ENCODE measurements at regions not wholly inside any gene's neighbourhood (a gene's known extent, or its start where the extent isn't known, plus 50 kb on each side); places are given as distances from the start of the nearest gene placed in this dataset.
A peak's percentile ranks its signal among the peaks of the same experiment; 100 is the strongest.

DNA sequence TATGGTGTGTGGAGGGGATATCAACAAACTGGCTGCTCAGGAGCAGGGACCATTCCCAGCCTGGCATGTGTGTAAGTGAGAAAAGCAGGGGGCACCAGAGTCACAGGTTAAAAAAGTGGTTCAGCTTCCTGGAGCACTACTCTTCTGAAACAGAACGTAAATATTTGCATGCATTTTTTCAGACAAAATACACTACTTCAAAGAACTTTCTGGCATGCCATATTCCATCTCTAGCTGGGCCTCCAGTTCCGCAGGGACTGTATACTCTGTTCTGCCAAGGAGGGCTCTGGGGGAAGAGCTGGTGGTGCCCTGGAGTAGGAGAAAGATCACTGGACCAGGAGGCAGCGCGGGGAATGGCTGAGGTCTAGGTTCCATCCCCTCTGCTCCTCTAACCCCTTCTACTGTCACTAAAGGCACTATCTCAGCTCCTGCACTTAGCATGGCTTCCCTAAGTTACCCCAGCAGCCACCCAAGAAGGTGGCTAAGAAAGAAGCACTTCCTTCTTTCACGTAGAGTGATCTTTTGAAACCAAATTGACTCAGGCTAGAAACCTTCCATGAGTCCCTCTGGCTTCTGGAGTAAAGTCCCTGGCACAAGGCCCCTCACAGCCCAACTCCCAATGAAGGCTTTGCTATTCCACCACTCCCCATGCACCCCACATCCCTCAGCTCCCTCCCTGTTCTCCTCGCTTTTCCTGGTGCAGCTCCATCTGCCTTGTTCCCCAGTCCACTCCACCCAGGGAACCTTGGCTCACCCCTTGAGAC is 57.6 kb upstream of the CABLES1 start:
- Histone ChIP-seq H3K9ac (ENCODE audit: control insufficient read depth, extremely low read depth, insufficient read depth, low read length) (no peak overlapping the region), H2AFZ (ENCODE audit: control insufficient read depth, low read length) (no peak overlapping the region), H3K4me3 (ENCODE audit: control insufficient read depth in 2 of 3, extremely low read depth in 1 of 3, insufficient read depth in 2 of 3, low read depth in 1 of 3, low read length in 3 of 3) (no peak overlapping the region), H3K27me3 (ENCODE audit: control insufficient read depth, extremely low read depth, insufficient read depth, low read length) (no peaks in the 10 kb centered on the region), H3K79me2 (ENCODE audit: control insufficient read depth, insufficient read depth, low read length) (no peaks in the 10 kb centered on the region), H4K20me1 (ENCODE audit: control insufficient read depth, extremely low read depth, insufficient read depth, low read length) (no peaks in the 10 kb centered on the region), H3K9me1 (ENCODE audit: control insufficient read depth, extremely low read depth, insufficient read depth, low read length) (no peaks in the 10 kb centered on the region), H3K4me1 (ENCODE audit: control insufficient read depth, extremely low read depth, insufficient read depth, low read length) (no peaks in the 10 kb centered on the region), H3K27ac (ENCODE audit: control insufficient read depth, insufficient read depth, low read length) (no peak overlapping the region), H3K9me3 (ENCODE audit: control insufficient read depth, low read depth, low read length) (no peaks in the 10 kb centered on the region), H3K4me2 (ENCODE audit: control insufficient read depth, extremely low read depth, insufficient read depth, low read depth, low read length) (no peak overlapping the region), H3K36me3 (ENCODE audit: control insufficient read depth in 2 of 2, extremely low read depth in 1 of 2, insufficient read depth in 2 of 2, low read length in 2 of 2) (no peaks in the 10 kb centered on the region)
- FAIRE-seq (no peak), DNase-seq (ENCODE audit: low read depth, low spot score) (no peak)
- dilution Hi-C loops (cut with MboI; ENCODE audit: extremely low pct_ligation_motif_present, low sequenced_read_pairs): no loop called here
- TF ChIP-seq, protein P1, sequence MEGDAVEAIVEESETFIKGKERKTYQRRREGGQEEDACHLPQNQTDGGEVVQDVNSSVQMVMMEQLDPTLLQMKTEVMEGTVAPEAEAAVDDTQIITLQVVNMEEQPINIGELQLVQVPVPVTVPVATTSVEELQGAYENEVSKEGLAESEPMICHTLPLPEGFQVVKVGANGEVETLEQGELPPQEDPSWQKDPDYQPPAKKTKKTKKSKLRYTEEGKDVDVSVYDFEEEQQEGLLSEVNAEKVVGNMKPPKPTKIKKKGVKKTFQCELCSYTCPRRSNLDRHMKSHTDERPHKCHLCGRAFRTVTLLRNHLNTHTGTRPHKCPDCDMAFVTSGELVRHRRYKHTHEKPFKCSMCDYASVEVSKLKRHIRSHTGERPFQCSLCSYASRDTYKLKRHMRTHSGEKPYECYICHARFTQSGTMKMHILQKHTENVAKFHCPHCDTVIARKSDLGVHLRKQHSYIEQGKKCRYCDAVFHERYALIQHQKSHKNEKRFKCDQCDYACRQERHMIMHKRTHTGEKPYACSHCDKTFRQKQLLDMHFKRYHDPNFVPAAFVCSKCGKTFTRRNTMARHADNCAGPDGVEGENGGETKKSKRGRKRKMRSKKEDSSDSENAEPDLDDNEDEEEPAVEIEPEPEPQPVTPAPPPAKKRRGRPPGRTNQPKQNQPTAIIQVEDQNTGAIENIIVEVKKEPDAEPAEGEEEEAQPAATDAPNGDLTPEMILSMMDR (optimal IDR thresholded peaks at IDR 0.05 in 1 of 3, IDR thresholded peaks at IDR 0.05 in 1 of 3, conservative IDR thresholded peaks at IDR 0.05 in 1 of 3; ENCODE audit: extremely low read depth in 1 of 3, insufficient read depth in 2 of 3, low read length in 3 of 3): peak in 2 of 3 experiments; percentile 28 to 60
- no peak for TF ChIP-seq EZH2 (IDR thresholded peaks at IDR 0.05; ENCODE audit: low read length)

DNA sequence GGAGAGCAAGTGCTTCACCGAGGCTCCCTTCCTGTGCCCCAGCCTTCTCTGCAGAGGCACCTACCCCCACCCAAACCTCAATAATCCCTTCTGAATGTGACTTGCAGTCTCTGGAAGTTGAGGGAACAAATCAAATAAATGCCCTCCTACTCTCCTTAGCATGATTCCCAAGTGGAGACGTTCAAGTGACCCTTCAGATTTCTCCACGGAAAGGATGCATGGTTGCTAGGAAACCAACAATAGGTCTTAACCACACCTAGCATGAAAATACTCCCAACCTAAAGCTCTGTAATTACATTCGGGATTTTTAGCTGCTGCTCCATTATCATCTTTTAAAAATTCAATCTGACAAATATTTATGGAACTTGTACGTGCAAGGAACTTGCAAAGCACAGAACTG is 50.2 kb upstream of the CABLES1 start:
- no peaks in the 10 kb centered on the region for H4K20me1 ChIP-seq (ENCODE audit: control insufficient read depth, extremely low read depth, insufficient read depth, low read length)
- H3K36me3 ChIP-seq (ENCODE audit: control insufficient read depth in 2 of 2, extremely low read depth in 1 of 2, insufficient read depth in 2 of 2, low read length in 2 of 2): no peaks in the 10 kb centered on the region
- H2AFZ ChIP-seq (ENCODE audit: control insufficient read depth, low read length): no peak overlapping the region
- no peak for FAIRE-seq
- no peaks in the 10 kb centered on the region for H3K79me2 ChIP-seq (ENCODE audit: control insufficient read depth, insufficient read depth, low read length)
- H3K9ac ChIP-seq (ENCODE audit: control insufficient read depth, extremely low read depth, insufficient read depth, low read length): no peak overlapping the region
- H3K27me3 ChIP-seq (ENCODE audit: control insufficient read depth, extremely low read depth, insufficient read depth, low read length): no peaks in the 10 kb centered on the region
- no peak overlapping the region for H3K27ac ChIP-seq (ENCODE audit: control insufficient read depth, insufficient read depth, low read length)
- no peaks in the 10 kb centered on the region for H3K4me1 ChIP-seq (ENCODE audit: control insufficient read depth, extremely low read depth, insufficient read depth, low read length)
- H3K9me1 ChIP-seq (ENCODE audit: control insufficient read depth, extremely low read depth, insufficient read depth, low read length): no peaks in the 10 kb centered on the region
- H3K4me3 ChIP-seq (ENCODE audit: control insufficient read depth in 2 of 3, extremely low read depth in 1 of 3, insufficient read depth in 2 of 3, low read depth in 1 of 3, low read length in 3 of 3): no peak overlapping the region
- H3K4me2 ChIP-seq (ENCODE audit: control insufficient read depth, extremely low read depth, insufficient read depth, low read depth, low read length): no peak overlapping the region
- H3K9me3 ChIP-seq (ENCODE audit: control insufficient read depth, low read depth, low read length): no peaks in the 10 kb centered on the region
- TF ChIP-seq EZH2 (IDR thresholded peaks at IDR 0.05; ENCODE audit: low read length): no peak
- TF ChIP-seq, protein P1 (optimal IDR thresholded peaks at IDR 0.05 in 1 of 3, IDR thresholded peaks at IDR 0.05 in 1 of 3, conservative IDR thresholded peaks at IDR 0.05 in 1 of 3; ENCODE audit: extremely low read depth in 1 of 3, insufficient read depth in 2 of 3, low read length in 3 of 3): no peak
- dilution Hi-C loops (cut with MboI; ENCODE audit: extremely low pct_ligation_motif_present, low sequenced_read_pairs): no loop called here
- no peak for DNase-seq (ENCODE audit: low read depth, low spot score)
